MM.1S (cell line): ENCODE measurements at regions not wholly inside any gene's neighbourhood (a gene's known extent, or its start where the extent isn't known, plus 50 kb on each side); places are given as distances from the start of the nearest gene placed in this dataset.

Experiments used
- DNase-seq: peaks from one replicate; pipeline ENCODE4 v3.0.0-alpha.2; 2015
- H2AFZ ChIP-seq: fragments of 300-600 bp; sonication (generic); 2 replicates; pipeline ENCODE4 v1.6.0; 2016; ENCODE audit warnings: antibody characterized with exemption, low read length
- H3F3A ChIP-seq: fragments of 300-600 bp; sonication (generic); 2 replicates; pipeline ENCODE4 v1.6.1; 2016; ENCODE audit warnings: mild to moderate bottlenecking, antibody characterized with exemption, low read length, moderate library complexity, mixed read lengths; ENCODE audit not compliant: insufficient read depth
- H3K27ac ChIP-seq: fragments of 300-600 bp; sonication (generic); 2 replicates; pipeline ENCODE4 v1.5.1; 2016; ENCODE audit warnings: mild to moderate bottlenecking, low read length
- H3K27me3 ChIP-seq: fragments of 300-600 bp; sonication (generic); replicated peaks from 2 replicates; pipeline ENCODE4 v1.6.0; 2016; ENCODE audit warnings: low read length; ENCODE audit not compliant: insufficient read depth
- H3K36me3 ChIP-seq: fragments of 300-600 bp; sonication (generic); replicated peaks from 2 replicates; pipeline ENCODE4 v1.6.1; 2016; ENCODE audit warnings: mild to moderate bottlenecking, low read length, mixed read lengths; ENCODE audit not compliant: insufficient read depth
- H3K4me1 ChIP-seq: fragments of 300-600 bp; sonication (generic); 2 replicates; pipeline ENCODE4 v1.6.1; 2016; ENCODE audit warnings: low read length, mixed read lengths
- H3K4me2 ChIP-seq: fragments of 300-600 bp; sonication (generic); 2 replicates; pipeline ENCODE4 v1.6.0; 2016; ENCODE audit warnings: low read depth, low read length
- H3K4me3 ChIP-seq: fragments of 300-600 bp; sonication (generic); 2 replicates; pipeline ENCODE4 v1.5.1; 2016; ENCODE audit warnings: low read length, mixed read lengths
- H3K79me2 ChIP-seq: fragments of 300-600 bp; sonication (generic); 2 replicates; pipeline ENCODE4 v1.6.1; 2016; ENCODE audit warnings: mixed run types, low read length, mixed read lengths
- H3K9ac ChIP-seq: fragments of 300-600 bp; sonication (generic); 2 replicates; pipeline ENCODE4 v1.6.1; 2016; ENCODE audit warnings: low read length, mixed read lengths
- H3K9me2 ChIP-seq: fragments of 300-600 bp; sonication (generic); replicated peaks from 2 replicates; pipeline ENCODE4 v1.6.1; 2016; ENCODE audit warnings: mild to moderate bottlenecking, low read length, mixed read lengths; ENCODE audit not compliant: insufficient read depth
- H3K9me3 ChIP-seq: fragments of 300-600 bp; sonication (generic); replicated peaks from 2 replicates; pipeline ENCODE4 v1.6.1; 2016; ENCODE audit warnings: mild to moderate bottlenecking, low read length, mixed read lengths; ENCODE audit not compliant: insufficient read depth
- H4K20me1 ChIP-seq: fragments of 300-600 bp; sonication (generic); 2 replicates; pipeline ENCODE4 v1.6.1; 2016; ENCODE audit warnings: mild to moderate bottlenecking, low read length, moderate library complexity, mixed read lengths; ENCODE audit not compliant: insufficient read depth
- EZH2 ChIP-seq: fragments of 300-600 bp; sonication (generic); optimal IDR thresholded peaks from 2 replicates; pipeline ENCODE3; 2017; ENCODE audit warnings: low read depth, mild to moderate bottlenecking, antibody characterized with exemption, low read length, mixed read lengths
- EZH2phosphoT487 ChIP-seq: fragments of 300-600 bp; sonication (generic); IDR thresholded peaks from 2 replicates; pipeline ENCODE4 v1.6.1; 2018; ENCODE audit warnings: antibody characterized with exemption, low read length
- TF ChIP-seq, protein P1 (sequence below): fragments of 300-600 bp; sonication (generic); IDR thresholded peaks from 2 replicates; pipeline ENCODE4 v1.5.1; 2016; ENCODE audit warnings: antibody characterized with exemption, low read length, mixed read lengths

DNA sequence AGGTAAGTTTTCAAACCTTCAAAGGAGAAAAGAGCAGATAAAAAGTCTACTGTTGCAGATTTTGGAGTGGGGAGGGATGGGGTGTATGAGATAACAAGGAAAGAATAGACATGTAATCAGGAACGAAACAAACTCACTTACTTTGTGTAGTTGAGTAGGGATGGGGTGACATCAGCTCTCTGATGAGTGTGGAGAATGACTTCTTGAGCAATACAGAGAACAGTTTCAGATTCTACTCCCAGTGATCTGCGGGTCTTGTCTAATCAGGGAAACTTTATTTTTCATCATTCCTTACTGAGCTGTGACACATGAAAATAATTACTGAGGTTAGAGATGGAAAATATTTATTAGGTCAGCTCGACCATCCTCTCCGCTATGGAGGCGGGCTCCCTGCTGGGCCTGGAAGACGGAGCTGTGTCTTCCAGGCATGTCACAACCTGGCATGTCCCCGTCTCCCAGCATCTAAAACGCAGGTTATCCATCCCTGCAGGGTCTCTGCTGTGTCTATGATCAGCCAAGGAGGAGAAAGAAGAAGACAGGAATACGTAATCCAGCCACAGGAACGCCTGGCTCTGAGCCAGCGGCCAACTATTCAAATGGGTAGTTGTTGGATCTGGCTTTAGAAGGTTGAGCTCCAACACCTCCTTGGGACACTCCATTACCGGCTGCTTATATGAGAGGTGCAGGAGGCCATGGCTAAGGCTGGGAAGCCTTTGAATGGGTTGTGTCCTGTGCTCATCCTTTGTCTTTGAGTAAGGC lies 99.0 kb upstream of the SATB2 start:
- no peak for DNase-seq
- H3K27ac ChIP-seq = no peak overlapping the region
- no peaks in the 10 kb centered on the region for H3F3A ChIP-seq
- no peaks in the 10 kb centered on the region for H3K79me2 ChIP-seq
- H3K4me1 ChIP-seq = no peaks in the 10 kb centered on the region
- H3K36me3 ChIP-seq = no peaks in the 10 kb centered on the region
- no peak overlapping the region for H3K4me2 ChIP-seq
- H2AFZ ChIP-seq = no peak overlapping the region
- no peaks in the 10 kb centered on the region for H4K20me1 ChIP-seq
- no peaks in the 10 kb centered on the region for H3K27me3 ChIP-seq
- no peak overlapping the region for H3K4me3 ChIP-seq
- no peaks in the 10 kb centered on the region for H3K9me2 ChIP-seq
- no peak overlapping the region for H3K9ac ChIP-seq
- H3K9me3 ChIP-seq = no peaks in the 10 kb centered on the region
- TF ChIP-seq EZH2phosphoT487 (no peak), EZH2 (no peak)
- TF ChIP-seq, protein P1, sequence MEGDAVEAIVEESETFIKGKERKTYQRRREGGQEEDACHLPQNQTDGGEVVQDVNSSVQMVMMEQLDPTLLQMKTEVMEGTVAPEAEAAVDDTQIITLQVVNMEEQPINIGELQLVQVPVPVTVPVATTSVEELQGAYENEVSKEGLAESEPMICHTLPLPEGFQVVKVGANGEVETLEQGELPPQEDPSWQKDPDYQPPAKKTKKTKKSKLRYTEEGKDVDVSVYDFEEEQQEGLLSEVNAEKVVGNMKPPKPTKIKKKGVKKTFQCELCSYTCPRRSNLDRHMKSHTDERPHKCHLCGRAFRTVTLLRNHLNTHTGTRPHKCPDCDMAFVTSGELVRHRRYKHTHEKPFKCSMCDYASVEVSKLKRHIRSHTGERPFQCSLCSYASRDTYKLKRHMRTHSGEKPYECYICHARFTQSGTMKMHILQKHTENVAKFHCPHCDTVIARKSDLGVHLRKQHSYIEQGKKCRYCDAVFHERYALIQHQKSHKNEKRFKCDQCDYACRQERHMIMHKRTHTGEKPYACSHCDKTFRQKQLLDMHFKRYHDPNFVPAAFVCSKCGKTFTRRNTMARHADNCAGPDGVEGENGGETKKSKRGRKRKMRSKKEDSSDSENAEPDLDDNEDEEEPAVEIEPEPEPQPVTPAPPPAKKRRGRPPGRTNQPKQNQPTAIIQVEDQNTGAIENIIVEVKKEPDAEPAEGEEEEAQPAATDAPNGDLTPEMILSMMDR = no peak

DNA sequence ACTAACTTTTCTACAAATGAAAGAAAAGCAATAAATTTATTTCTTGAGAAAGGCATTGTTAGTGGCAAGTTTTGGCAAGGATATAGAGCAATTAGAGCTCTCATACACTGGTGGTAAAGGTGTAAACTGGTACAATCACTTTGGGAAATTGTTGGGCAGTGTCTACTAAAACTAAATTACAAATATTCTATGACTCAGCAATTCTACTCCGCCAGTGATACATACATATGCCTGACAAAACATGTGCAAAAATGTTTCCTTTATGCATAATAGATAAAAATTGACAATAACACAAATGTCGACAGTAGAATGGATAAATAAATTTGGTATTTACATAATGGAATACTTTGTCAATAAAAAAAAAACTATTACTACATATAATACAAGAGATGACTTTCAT lies 96.3 kb upstream of the SATB2 start:
- Histone ChIP-seq H3K36me3 (no peaks in the 10 kb centered on the region), H3K9ac (no peak overlapping the region), H3K4me1 (no peaks in the 10 kb centered on the region), H4K20me1 (no peaks in the 10 kb centered on the region), H3K4me3 (no peak overlapping the region), H3K27me3 (no peaks in the 10 kb centered on the region), H3K9me3 (0 out of 2 replicates have a peak, but pooled peaks cover 5% of the 10 kb centered on the region), H3K79me2 (no peaks in the 10 kb centered on the region), H3F3A (no peaks in the 10 kb centered on the region), H3K4me2 (no peak overlapping the region), H2AFZ (no peak overlapping the region), H3K9me2 (no peaks in the 10 kb centered on the region), H3K27ac (no peak overlapping the region)
- TF ChIP-seq, protein P1 = no peak
- TF ChIP-seq EZH2 = no peak
- TF ChIP-seq EZH2phosphoT487 = no peak
- no peak for DNase-seq

DNA sequence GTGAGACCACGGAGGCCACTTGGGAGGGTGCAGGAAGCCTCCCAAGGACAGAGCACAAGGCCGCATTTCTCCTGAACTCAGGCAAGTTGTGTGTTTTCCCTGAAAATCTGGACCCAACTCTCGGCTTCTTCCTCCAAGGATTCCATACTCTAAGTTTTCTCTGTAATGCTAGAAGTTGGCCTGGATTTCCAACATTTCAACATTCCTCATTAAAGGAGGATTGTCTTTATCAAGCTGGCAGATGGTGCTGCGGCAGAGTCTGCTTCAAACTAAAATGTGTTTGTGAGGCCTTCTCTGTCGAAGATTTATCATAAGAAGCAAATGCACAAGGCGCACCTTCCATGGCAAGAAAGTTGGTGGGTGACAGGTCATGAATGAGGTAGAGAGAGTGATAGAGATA lies 94.4 kb upstream of the SATB2 start:
- H3K4me3 ChIP-seq = no peak overlapping the region
- no peak overlapping the region for H3K9ac ChIP-seq
- no peak overlapping the region for H2AFZ ChIP-seq
- H3K9me2 ChIP-seq = no peaks in the 10 kb centered on the region
- no peaks in the 10 kb centered on the region for H3K36me3 ChIP-seq
- H3K27me3 ChIP-seq = no peaks in the 10 kb centered on the region
- DNase-seq = no peak
- TF ChIP-seq, protein P1 = no peak
- TF ChIP-seq EZH2 = no peak
- TF ChIP-seq EZH2phosphoT487 = no peak
- H3K4me1 ChIP-seq = no peaks in the 10 kb centered on the region
- H3K9me3 ChIP-seq = 0 out of 2 replicates have a peak, but pooled peaks cover 5% of the 10 kb centered on the region
- no peak overlapping the region for H3K4me2 ChIP-seq
- H3K27ac ChIP-seq = no peak overlapping the region
- no peaks in the 10 kb centered on the region for H3K79me2 ChIP-seq
- no peaks in the 10 kb centered on the region for H4K20me1 ChIP-seq
- H3F3A ChIP-seq = no peaks in the 10 kb centered on the region
